Left lung (tissue), 4 donors: ENCODE measurements at regions not wholly inside any gene's neighbourhood (a gene's known extent, or its start where the extent isn't known, plus 50 kb on each side); places are given as distances from the start of the nearest gene placed in this dataset.

Source experiments
- ATAC-seq: fragments of 200-7000 bp; cut with Tn5 transposase; one replicate; pipeline ENCODE4 v1.9.1; 2020; ENCODE audit warnings: moderate library complexity
- DNase-seq, 4 donors: peaks; one replicate each; pipeline ENCODE4 v3.0.0-alpha.2; 2013 to 2020
- H3K27ac ChIP-seq, 2 donors: fragments of 200-600 bp; sonication (generic) in 1 of 2; one replicate each; pipeline versions ENCODE4 v1.5.0 to v1.8.0; 2020 to 2021
- H3K27me3 ChIP-seq, 2 donors: fragments of 200-600 bp; sonication (generic) in 1 of 2; one replicate each; pipeline versions ENCODE4 v1.5.0 to v1.8.0; 2020 to 2021
- H3K36me3 ChIP-seq, 2 donors: fragments of 200-600 bp; sonication (generic) in 1 of 2; one replicate each; pipeline versions ENCODE4 v1.5.0 to v1.8.0; 2020 to 2021
- H3K4me1 ChIP-seq, 2 donors: fragments of 200-600 bp; one replicate each; pipeline ENCODE4 v1.8.0; 2021
- H3K4me3 ChIP-seq, 2 donors: fragments of 200-600 bp; sonication (generic) in 1 of 2; one replicate each; pipeline versions ENCODE4 v1.5.0 to v1.8.0; 2020 to 2021; ENCODE audit warnings: mild to moderate bottlenecking in 1 of 2
- H3K9me3 ChIP-seq, 2 donors: fragments of 200-600 bp; sonication (generic) in 1 of 2; one replicate each; pipeline versions ENCODE4 v1.5.0 to v1.8.0; 2020 to 2021
- intact Hi-C, 2 donors: fragments of 100-400 bp; cut with DNase I; formaldehyde crosslinking; loops; one replicate each; pipeline versions ENCODE4 v1.11.2 to v1.14.2; 2022
- TF ChIP-seq, protein P1 (sequence below), 2 donors: fragments of 200-600 bp; sonication (generic) in 1 of 2; IDR thresholded peaks; one replicate each; pipeline versions ENCODE4 v1.5.0 to v1.8.0; 2021; ENCODE audit warnings: antibody characterized with exemption in 2 of 2
- donor health status: DM: no; HTN: yes; CAD: no.
- donor health status: DM: no; HTN: no; CAD: no.

DNA sequence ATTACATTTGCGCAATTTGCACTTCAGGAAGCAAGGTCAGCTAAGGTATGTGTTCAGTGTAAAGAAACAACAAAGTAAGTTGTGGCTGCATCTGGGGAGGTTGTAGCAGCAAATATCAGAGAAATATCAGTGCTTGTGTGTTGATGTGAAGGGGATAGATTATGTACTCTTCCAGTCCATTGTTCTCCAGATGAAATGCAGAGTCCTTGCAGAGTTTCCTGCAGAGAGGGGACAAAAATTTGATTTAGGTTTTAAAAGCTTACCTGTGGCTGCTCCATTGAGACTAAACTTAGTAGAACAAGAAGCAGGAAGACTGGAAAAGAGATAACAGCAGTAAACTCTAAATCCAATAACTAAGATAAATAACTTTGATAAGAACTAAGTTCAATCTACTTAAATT, 952.2 kb downstream of the CDH18 start:
- H3K4me1 ChIP-seq: no peaks in the 10 kb centered on the region
- no peak overlapping the region for H3K4me3 ChIP-seq
- DNase-seq (no peak), ATAC-seq (no peak)
- TF ChIP-seq, protein P1, sequence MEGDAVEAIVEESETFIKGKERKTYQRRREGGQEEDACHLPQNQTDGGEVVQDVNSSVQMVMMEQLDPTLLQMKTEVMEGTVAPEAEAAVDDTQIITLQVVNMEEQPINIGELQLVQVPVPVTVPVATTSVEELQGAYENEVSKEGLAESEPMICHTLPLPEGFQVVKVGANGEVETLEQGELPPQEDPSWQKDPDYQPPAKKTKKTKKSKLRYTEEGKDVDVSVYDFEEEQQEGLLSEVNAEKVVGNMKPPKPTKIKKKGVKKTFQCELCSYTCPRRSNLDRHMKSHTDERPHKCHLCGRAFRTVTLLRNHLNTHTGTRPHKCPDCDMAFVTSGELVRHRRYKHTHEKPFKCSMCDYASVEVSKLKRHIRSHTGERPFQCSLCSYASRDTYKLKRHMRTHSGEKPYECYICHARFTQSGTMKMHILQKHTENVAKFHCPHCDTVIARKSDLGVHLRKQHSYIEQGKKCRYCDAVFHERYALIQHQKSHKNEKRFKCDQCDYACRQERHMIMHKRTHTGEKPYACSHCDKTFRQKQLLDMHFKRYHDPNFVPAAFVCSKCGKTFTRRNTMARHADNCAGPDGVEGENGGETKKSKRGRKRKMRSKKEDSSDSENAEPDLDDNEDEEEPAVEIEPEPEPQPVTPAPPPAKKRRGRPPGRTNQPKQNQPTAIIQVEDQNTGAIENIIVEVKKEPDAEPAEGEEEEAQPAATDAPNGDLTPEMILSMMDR (IDR thresholded peaks at IDR 0.05): no peak
- no peaks in the 10 kb centered on the region for H3K36me3 ChIP-seq
- no peaks in the 10 kb centered on the region for H3K27me3 ChIP-seq
- intact Hi-C loops: no loop called here
- no peaks in the 10 kb centered on the region for H3K9me3 ChIP-seq
- no peak overlapping the region for H3K27ac ChIP-seq

DNA sequence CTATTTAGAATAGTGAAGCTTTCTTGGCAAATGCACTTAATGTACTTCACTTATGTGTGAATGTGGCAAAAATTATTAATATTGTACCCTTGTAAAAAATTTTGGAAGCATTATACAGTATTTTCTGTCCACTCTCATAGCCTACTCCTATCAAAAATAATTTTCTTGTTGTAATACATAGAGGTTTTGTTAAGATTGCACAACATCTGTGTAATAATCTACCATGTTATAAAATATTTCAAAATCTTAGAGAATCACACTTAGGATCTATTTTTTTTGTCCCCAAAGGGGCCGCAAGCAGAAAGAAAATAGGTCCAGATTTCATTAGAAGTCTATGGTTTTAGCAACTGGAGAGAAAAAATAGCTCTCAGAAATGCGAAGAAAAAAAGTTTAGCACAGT, 945.9 kb downstream of the CDH18 start:
- H3K27ac ChIP-seq: no peak overlapping the region
- peaks cover 0 to 5% of the 10 kb centered on the region in 2 donors for H3K9me3 ChIP-seq
- intact Hi-C loops: no loop called here
- no peaks in the 10 kb centered on the region for H3K36me3 ChIP-seq
- H3K4me1 ChIP-seq: no peaks in the 10 kb centered on the region
- no peaks in the 10 kb centered on the region for H3K27me3 ChIP-seq
- TF ChIP-seq, protein P1 (IDR thresholded peaks at IDR 0.05): no peak
- H3K4me3 ChIP-seq: no peak overlapping the region
- DNase-seq (no peak), ATAC-seq (no peak)

DNA sequence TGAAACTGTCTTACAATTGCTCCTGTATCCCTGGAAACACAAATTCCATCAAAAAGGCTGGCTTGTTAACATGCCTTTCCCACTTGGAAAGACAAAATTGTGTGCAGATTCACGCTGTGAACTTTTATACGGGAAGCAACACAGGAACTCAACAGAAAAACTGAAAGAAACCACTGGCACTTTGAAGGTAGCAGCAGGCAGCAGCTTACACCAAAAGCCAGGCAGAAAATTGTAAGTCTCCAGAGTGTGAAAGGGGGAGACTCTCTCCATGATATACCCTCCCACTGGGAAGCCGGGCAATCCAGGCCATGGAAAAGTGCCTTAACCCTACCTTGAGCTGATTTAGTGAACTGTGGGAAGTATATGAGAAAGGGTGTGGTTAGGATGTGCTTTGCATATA, 943.7 kb downstream of the CDH18 start:
- Histone ChIP-seq H3K4me1 (no peaks in the 10 kb centered on the region), H3K27ac (no peak overlapping the region), H3K27me3 (no peaks in the 10 kb centered on the region), H3K36me3 (no peaks in the 10 kb centered on the region), H3K9me3 (peaks cover 0 to 7% of the 10 kb centered on the region in 2 donors), H3K4me3 (no peak overlapping the region)
- ATAC-seq (no peak), DNase-seq (no peak)
- TF ChIP-seq, protein P1 (IDR thresholded peaks at IDR 0.05): no peak
- intact Hi-C loops: no loop called here

DNA sequence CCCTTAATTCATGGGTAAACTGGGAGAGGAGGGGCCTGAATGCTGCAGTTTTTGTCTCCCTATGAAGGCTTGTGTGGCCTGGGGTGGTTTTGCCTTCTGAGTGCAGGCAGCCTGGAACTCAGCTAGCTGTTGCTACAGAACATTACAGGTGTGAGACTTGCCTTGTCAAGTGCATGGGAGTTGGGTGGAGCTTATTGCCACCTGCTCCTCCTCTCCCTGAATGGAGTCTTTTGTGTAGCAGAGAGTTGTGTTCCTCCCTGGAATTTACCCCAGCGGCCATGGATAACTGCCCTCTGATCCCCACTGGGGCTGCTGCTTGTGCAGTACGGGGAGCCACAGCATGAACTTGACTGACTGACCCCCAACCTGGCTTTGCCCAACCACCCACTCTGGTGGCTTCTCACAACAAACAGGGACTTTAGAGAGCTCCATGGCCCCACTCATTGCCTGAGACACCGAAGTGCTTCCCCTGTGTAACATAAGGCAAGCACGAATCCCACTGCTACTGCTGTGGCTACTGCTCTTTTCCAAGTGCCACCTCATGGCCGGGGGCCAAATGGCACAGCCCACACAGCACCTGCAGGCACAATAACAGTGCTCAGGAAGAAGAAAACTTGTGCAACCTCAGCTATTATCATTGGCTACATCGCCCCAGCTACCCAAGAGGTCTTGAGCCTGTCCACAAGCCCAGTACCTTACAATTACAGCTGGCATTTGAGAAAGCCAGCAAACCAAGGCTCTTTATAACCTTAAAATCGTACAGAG, 942.9 kb downstream of the CDH18 start:
- ATAC-seq (no peak), DNase-seq (no peak)
- Histone ChIP-seq H3K27ac (no peak overlapping the region), H3K4me3 (no peak overlapping the region), H3K36me3 (no peaks in the 10 kb centered on the region), H3K9me3 (peaks cover 0 to 7% of the 10 kb centered on the region in 2 donors), H3K4me1 (no peaks in the 10 kb centered on the region), H3K27me3 (no peaks in the 10 kb centered on the region)
- TF ChIP-seq, protein P1 (IDR thresholded peaks at IDR 0.05): no peak
- intact Hi-C loops: no loop called here

DNA sequence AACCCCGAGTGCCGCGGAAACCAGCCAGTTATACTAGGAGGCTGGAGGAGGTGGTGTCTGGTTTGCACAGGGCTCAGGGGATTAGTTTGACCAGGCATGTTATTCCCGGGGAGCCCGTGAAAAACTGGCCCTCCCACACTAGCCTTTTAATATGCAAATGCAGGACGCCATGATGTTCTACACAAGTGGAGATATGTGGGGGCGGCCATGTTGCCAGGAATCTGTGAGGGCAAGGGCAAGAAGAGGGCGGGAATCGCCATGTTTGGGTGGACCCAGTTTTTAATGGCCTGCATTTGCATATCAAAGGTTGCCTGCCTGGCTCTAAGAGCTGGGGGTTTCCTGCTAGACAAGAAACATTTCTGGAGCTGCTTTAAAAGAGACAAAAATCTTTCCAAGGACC, 940.7 kb downstream of the CDH18 start:
- Histone ChIP-seq H3K9me3 (peaks cover 0 to 9% of the 10 kb centered on the region in 2 donors), H3K36me3 (no peaks in the 10 kb centered on the region), H3K27ac (no peak overlapping the region), H3K27me3 (no peaks in the 10 kb centered on the region), H3K4me1 (no peaks in the 10 kb centered on the region), H3K4me3 (no peak overlapping the region)
- ATAC-seq (no peak), DNase-seq (no peak)
- TF ChIP-seq, protein P1 (IDR thresholded peaks at IDR 0.05): no peak
- intact Hi-C loops: no loop called here
